Colonic mucosa (tissue), 4 donors: ENCODE measurements at regions not wholly inside any gene's neighbourhood (a gene's known extent, or its start where the extent isn't known, plus 50 kb on each side); places are given as distances from the start of the nearest gene placed in this dataset.

Source experiments
- DNase-seq: peaks from one replicate; pipeline ENCODE4 v3.0.0-alpha.2; 2020
- H3K27ac ChIP-seq: fragments of 200-600 bp; one replicate; pipeline ENCODE4 v1.8.0; 2021
- H3K27me3 ChIP-seq: fragments of 200-600 bp; one replicate; pipeline ENCODE4 v1.8.0; 2021
- H3K36me3 ChIP-seq: fragments of 200-600 bp; one replicate; pipeline ENCODE4 v1.8.0; 2021
- H3K4me1 ChIP-seq: fragments of 200-600 bp; one replicate; pipeline ENCODE4 v1.8.0; 2021; ENCODE audit warnings: mild to moderate bottlenecking
- H3K4me3 ChIP-seq: fragments of 200-600 bp; one replicate; pipeline ENCODE4 v1.8.0; 2021
- H3K9ac ChIP-seq, 2 donors: one replicate each; pipeline ENCODE4 v1.7.0; 2013; ENCODE audit warnings: control low read depth in 2 of 2, low read depth in 2 of 2, low read length in 2 of 2
- H3K9me3 ChIP-seq: fragments of 200-600 bp; one replicate; pipeline ENCODE4 v1.8.0; 2021
- intact Hi-C: fragments of 100-400 bp; cut with DNase I; formaldehyde crosslinking; loops from one replicate; pipeline ENCODE4 v1.14.1; 2022
- TF ChIP-seq, protein P1 (sequence below): fragments of 200-600 bp; IDR thresholded peaks from one replicate; pipeline ENCODE4 v1.8.0; 2022; ENCODE audit warnings: antibody characterized with exemption, mild to moderate bottlenecking
- donor health status: healthy.
- donor health status: DM: no; HTN: no; CAD: no.
- donor health status: DM: no; HTN: no; CAD: no.

GRCh38 chr19:29411113-29411581 lies 114.6 kb upstream of the VSTM2B start:
- TF ChIP-seq, protein P1, sequence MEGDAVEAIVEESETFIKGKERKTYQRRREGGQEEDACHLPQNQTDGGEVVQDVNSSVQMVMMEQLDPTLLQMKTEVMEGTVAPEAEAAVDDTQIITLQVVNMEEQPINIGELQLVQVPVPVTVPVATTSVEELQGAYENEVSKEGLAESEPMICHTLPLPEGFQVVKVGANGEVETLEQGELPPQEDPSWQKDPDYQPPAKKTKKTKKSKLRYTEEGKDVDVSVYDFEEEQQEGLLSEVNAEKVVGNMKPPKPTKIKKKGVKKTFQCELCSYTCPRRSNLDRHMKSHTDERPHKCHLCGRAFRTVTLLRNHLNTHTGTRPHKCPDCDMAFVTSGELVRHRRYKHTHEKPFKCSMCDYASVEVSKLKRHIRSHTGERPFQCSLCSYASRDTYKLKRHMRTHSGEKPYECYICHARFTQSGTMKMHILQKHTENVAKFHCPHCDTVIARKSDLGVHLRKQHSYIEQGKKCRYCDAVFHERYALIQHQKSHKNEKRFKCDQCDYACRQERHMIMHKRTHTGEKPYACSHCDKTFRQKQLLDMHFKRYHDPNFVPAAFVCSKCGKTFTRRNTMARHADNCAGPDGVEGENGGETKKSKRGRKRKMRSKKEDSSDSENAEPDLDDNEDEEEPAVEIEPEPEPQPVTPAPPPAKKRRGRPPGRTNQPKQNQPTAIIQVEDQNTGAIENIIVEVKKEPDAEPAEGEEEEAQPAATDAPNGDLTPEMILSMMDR, result no peak
- no peaks in the 10 kb centered on the region for H3K9me3 ChIP-seq
- no peaks in the 10 kb centered on the region for H3K4me1 ChIP-seq
- DNase-seq, result no peak
- H3K27me3 ChIP-seq, result no peaks in the 10 kb centered on the region
- H3K9ac ChIP-seq, result no peak overlapping the region
- no peaks in the 10 kb centered on the region for H3K36me3 ChIP-seq
- H3K27ac ChIP-seq, result no peak overlapping the region
- H3K4me3 ChIP-seq, result no peak overlapping the region
- intact Hi-C loops, result no loop called here

DNA sequence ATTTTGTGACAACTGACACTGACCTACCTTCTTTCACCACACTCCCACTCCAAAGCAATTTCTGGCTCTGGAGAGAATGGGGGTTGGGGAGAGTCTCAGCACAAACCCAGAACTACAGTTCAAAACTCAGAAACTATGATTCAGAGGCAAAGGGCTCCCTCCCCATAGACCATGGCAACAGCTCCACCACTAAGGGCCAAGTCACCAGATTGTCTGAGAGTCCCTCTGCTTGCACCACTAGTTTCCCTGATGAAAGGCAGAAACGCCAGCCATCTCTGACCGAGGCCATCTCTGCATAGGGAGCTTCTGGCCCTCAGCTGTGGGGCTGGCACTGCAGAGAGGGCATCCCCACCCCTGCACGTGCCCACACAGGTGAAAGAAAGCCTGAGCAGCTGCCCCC lies 112.4 kb upstream of the VSTM2B start:
- Histone ChIP-seq H3K4me1 (no peaks in the 10 kb centered on the region), H3K4me3 (no peak overlapping the region), H3K27me3 (no peaks in the 10 kb centered on the region), H3K9ac (no peak overlapping the region), H3K9me3 (no peaks in the 10 kb centered on the region), H3K36me3 (no peaks in the 10 kb centered on the region), H3K27ac (no peak overlapping the region)
- TF ChIP-seq, protein P1, result no peak
- intact Hi-C loops, result no loop called here
- no peak for DNase-seq

DNA sequence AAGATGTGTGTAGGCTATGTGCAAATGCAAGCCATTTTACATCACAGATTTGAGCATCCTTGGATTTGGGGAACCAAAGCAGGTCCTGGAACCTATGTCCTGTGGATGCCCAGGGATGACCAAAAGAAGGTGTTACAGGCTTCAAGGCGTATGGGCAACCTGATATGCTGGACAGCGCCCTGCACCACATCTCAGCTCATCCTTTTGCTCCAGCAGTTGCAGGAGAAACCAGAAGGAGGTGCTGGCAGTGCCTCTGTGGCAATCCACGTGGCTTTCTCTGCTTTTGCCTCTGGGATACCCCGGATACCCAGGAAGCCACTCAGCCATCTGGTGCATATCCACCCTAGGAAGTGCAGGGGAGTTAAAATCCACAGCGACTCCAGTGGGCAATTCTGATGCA lies 110.3 kb upstream of the VSTM2B start:
- H3K27me3 ChIP-seq, result no peaks in the 10 kb centered on the region

GRCh38 chr19:29417048-29417447 lies 108.7 kb upstream of the VSTM2B start:
- no peaks in the 10 kb centered on the region for H3K27me3 ChIP-seq
- H3K27ac ChIP-seq, result no peak overlapping the region
- H3K4me3 ChIP-seq, result no peak overlapping the region
- H3K9ac ChIP-seq, result no peak overlapping the region
- intact Hi-C loops, result no loop called here
- no peak for DNase-seq
- TF ChIP-seq, protein P1, result no peak
- no peaks in the 10 kb centered on the region for H3K36me3 ChIP-seq
- H3K9me3 ChIP-seq, result no peaks in the 10 kb centered on the region
- H3K4me1 ChIP-seq, result no peaks in the 10 kb centered on the region

More for the DNA sequence above, 110.3 kb upstream of the VSTM2B start:
- Histone ChIP-seq H3K9ac (no peak overlapping the region), H3K4me1 (no peaks in the 10 kb centered on the region), H3K9me3 (no peaks in the 10 kb centered on the region), H3K4me3 (no peak overlapping the region), H3K27ac (no peak overlapping the region), H3K36me3 (no peaks in the 10 kb centered on the region)
- DNase-seq, result no peak
- intact Hi-C loops, result no loop called here
- TF ChIP-seq, protein P1, result no peak

DNA sequence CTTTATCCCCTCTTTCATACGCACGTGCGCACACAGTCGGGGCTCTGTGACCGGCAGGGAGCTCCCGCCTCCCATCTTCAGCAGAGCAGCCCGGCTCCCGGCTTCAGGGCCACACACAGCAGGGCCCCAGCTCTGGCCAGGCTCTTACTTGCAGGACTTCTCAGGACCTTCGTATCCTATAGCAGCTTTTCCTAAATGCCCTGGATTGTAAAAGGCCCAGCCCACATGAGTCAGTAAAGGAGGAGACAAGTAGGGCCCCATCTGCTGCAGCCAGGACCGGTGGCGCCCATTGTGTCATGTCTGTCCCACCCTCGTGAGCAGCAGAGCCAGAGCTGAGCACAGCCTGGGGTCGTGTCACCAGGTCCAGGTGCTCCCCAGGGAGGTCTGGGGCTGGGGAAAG lies 107.6 kb upstream of the VSTM2B start:
- no peak for DNase-seq
- H3K9ac ChIP-seq, result no peak overlapping the region
- TF ChIP-seq, protein P1, result no peak
- no peaks in the 10 kb centered on the region for H3K36me3 ChIP-seq
- H3K4me1 ChIP-seq, result no peaks in the 10 kb centered on the region
- H3K4me3 ChIP-seq, result no peak overlapping the region
- H3K27me3 ChIP-seq, result no peaks in the 10 kb centered on the region
- H3K27ac ChIP-seq, result no peak overlapping the region
- H3K9me3 ChIP-seq, result no peaks in the 10 kb centered on the region
- intact Hi-C loops, result no loop called here

DNA sequence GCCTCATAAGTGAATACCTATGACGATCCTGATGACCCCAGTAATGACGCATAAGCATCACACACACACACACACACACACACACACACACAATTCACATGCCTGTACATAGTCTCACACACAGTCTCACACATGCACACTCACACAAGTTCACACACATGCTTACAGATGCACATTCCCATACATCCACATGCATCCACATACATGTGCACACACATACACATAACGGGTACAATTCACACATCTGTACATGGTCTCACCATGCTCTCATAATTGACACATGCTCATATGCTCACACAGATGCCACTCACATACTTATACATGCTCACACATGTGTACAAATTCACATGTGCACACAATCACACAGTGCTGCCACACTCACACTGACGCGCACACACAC lies 105.7 kb upstream of the VSTM2B start:
- intact Hi-C loops, result no loop called here
- Histone ChIP-seq H3K4me1 (no peaks in the 10 kb centered on the region), H3K27me3 (no peaks in the 10 kb centered on the region), H3K9ac (no peak overlapping the region), H3K27ac (no peak overlapping the region), H3K9me3 (no peaks in the 10 kb centered on the region), H3K36me3 (no peaks in the 10 kb centered on the region), H3K4me3 (no peak overlapping the region)
- DNase-seq, result no peak
- TF ChIP-seq, protein P1, result no peak
